Activated CD8-positive, alpha-beta memory T cell treated with anti-CD3 and anti-CD28 coated beads for 36 hours (primary cell): ENCODE measurements at regions not wholly inside any gene's neighbourhood (a gene's known extent, or its start where the extent isn't known, plus 50 kb on each side); places are given as distances from the start of the nearest gene placed in this dataset.

ENCODE experiments used
- CTCF ChIA-PET: fragments of 350-600 bp; sonication (Branson Sonifier 250); formaldehyde crosslinking; loops from one replicate; lab custom pipeline; 2021; ENCODE audit warnings: antibody characterized with exemption; lab: Charles Lee
- POLR2A ChIA-PET: fragments of 350-600 bp; sonication (Branson Sonifier 250); formaldehyde crosslinking; loops from one replicate; lab custom pipeline; 2021; ENCODE audit warnings: antibody characterized with exemption; lab: Charles Lee

GRCh38 chr13:78430166-78430791 is 173.1 kb downstream of the POU4F1 start:
- POLR2A ChIA-PET, result no interaction called here
- CTCF ChIA-PET, result no interaction called here

- ChIA-PET CTCF (no interaction called here), POLR2A (no interaction called here)
These were observed 174.7 kb downstream of the POU4F1 start for GRCh38 chr13:78428646-78429045.

GRCh38 chr13:78426183-78426582 is 177.2 kb downstream of the POU4F1 start:
- CTCF ChIA-PET, result no interaction called here
- POLR2A ChIA-PET, result no interaction called here

- ChIA-PET CTCF (no interaction called here), POLR2A (no interaction called here)
These were observed 182.5 kb downstream of the POU4F1 start for GRCh38 chr13:78420814-78421213.

GRCh38 chr13:78413887-78414553 is 189.3 kb downstream of the POU4F1 start:
- POLR2A ChIA-PET, result no interaction called here
- CTCF ChIA-PET, result no interaction called here

- CTCF ChIA-PET, result no interaction called here
- POLR2A ChIA-PET, result no interaction called here
These were observed 192.5 kb downstream of the POU4F1 start for GRCh38 chr13:78410847-78411246.

- POLR2A ChIA-PET, result no interaction called here
These were observed 193.2 kb downstream of the POU4F1 start for GRCh38 chr13:78410164-78410563.

GRCh38 chr13:78409172-78409571 is 194.2 kb downstream of the POU4F1 start:
- CTCF ChIA-PET, result no interaction called here
- POLR2A ChIA-PET, result no interaction called here

More at GRCh38 chr13:78410164-78410563, 193.2 kb downstream of the POU4F1 start:
- CTCF ChIA-PET, result no interaction called here

GRCh38 chr13:78404846-78405360 is 198.4 kb downstream of the POU4F1 start:
- CTCF ChIA-PET, result no interaction called here
- POLR2A ChIA-PET, result no interaction called here

GRCh38 chr13:78402708-78403400 is 200.5 kb downstream of the POU4F1 start:
- ChIA-PET CTCF (no interaction called here), POLR2A (no interaction called here)

- ChIA-PET CTCF (no interaction called here), POLR2A (no interaction called here)
These were observed 201.3 kb downstream of the POU4F1 start for GRCh38 chr13:78401873-78402707.

GRCh38 chr13:78398743-78399410 is 204.5 kb downstream of the POU4F1 start:
- ChIA-PET POLR2A (no interaction called here), CTCF (no interaction called here)

- CTCF ChIA-PET, result no interaction called here
- POLR2A ChIA-PET, result no interaction called here
These were observed 209.8 kb downstream of the POU4F1 start for GRCh38 chr13:78393286-78394142.

GRCh38 chr13:78383899-78384298 is 219.5 kb downstream of the POU4F1 start:
- ChIA-PET CTCF (interaction anchor here (0.6 to 0.7 kb wide), 3 partner anchors 41 to 364 kb away, joined by 3 read pairs; no protein-coding TSS in a partner anchor), POLR2A (no interaction called here)

GRCh38 chr13:78383071-78383484 is 220.3 kb downstream of the POU4F1 start:
- CTCF ChIA-PET, result interaction anchor here (0.6 kb wide), 1 partner anchor 42 kb away, joined by 3 read pairs; no protein-coding TSS in a partner anchor

GRCh38 chr13:78382491-78382890 is 220.9 kb downstream of the POU4F1 start:
- POLR2A ChIA-PET, result no interaction called here
- CTCF ChIA-PET, result no interaction called here

More at GRCh38 chr13:78383071-78383484, 220.3 kb downstream of the POU4F1 start:
- POLR2A ChIA-PET, result no interaction called here

GRCh38 chr13:78376822-78377221 is 226.5 kb downstream of the POU4F1 start:
- CTCF ChIA-PET, result no interaction called here
- POLR2A ChIA-PET, result no interaction called here

GRCh38 chr13:78376033-78376432 is 227.3 kb downstream of the POU4F1 start:
- CTCF ChIA-PET, result no interaction called here

More at GRCh38 chr13:78376033-78376432, 227.3 kb downstream of the POU4F1 start:
- POLR2A ChIA-PET, result no interaction called here
